ENCODE measurements at regions not wholly inside any gene's neighbourhood (a gene's known extent, or its start where the extent isn't known, plus 50 kb on each side); places are given as distances from the start of the nearest gene placed in this dataset.

DNA sequence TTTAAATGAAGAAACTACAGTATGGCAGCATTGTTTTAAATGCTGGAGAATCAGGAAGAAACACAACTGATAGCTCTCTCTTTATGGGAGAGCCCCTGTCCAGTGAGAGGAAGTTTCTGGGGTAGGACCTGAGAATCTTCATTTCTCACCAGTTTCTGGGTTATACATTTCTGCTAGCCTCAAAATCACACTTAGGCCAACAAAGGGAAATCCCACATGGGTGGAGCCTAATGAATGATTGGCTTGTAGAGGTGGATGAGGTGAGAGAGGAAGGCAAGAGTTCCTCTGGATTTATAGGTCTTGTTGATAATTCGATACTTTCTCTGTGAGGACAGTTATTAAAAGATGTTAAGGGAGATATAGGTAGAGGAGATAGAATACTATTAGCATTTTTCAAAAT is 1397.3 kb upstream of the TENM4 start:
- intact Hi-C loops (cut with DNase I), result no loop called here
- DNase-seq, result no peak
- Histone ChIP-seq H3K4me1 (no peaks in the 10 kb centered on the region), H3K27ac (no peak overlapping the region), H3K4me3 (no peak overlapping the region), H3K27me3 (ENCODE audit: low read depth) (no peaks in the 10 kb centered on the region), H3K9me3 (no peaks in the 10 kb centered on the region), H3K36me3 (no peaks in the 10 kb centered on the region)
- TF ChIP-seq, protein P1, sequence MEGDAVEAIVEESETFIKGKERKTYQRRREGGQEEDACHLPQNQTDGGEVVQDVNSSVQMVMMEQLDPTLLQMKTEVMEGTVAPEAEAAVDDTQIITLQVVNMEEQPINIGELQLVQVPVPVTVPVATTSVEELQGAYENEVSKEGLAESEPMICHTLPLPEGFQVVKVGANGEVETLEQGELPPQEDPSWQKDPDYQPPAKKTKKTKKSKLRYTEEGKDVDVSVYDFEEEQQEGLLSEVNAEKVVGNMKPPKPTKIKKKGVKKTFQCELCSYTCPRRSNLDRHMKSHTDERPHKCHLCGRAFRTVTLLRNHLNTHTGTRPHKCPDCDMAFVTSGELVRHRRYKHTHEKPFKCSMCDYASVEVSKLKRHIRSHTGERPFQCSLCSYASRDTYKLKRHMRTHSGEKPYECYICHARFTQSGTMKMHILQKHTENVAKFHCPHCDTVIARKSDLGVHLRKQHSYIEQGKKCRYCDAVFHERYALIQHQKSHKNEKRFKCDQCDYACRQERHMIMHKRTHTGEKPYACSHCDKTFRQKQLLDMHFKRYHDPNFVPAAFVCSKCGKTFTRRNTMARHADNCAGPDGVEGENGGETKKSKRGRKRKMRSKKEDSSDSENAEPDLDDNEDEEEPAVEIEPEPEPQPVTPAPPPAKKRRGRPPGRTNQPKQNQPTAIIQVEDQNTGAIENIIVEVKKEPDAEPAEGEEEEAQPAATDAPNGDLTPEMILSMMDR (IDR thresholded peaks at IDR 0.05), result no peak
- no peak for ATAC-seq

DNA sequence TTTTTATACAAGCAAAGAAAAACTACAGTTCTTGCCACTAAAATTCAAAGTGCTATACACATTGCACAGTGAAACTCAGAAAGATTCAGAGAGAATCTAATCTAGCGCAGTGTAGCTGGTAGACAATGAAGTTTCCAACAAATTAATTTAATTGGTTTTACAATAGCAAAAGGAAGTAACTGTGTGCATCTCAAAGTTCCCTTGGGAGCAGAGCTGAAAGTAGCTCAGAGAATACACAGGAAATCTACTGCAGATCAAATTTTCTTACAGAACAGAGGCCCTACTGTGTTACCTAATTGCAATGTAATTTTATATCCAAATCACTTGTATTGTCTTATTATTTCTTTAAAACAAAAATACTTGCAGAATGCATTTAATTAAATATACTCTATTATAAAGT is 1396.2 kb upstream of the TENM4 start:
- H3K27ac ChIP-seq, result no peak overlapping the region
- no peaks in the 10 kb centered on the region for H3K27me3 ChIP-seq (ENCODE audit: low read depth)
- no peaks in the 10 kb centered on the region for H3K36me3 ChIP-seq
- intact Hi-C loops (cut with DNase I), result no loop called here
- ATAC-seq, result no peak
- TF ChIP-seq, protein P1 (IDR thresholded peaks at IDR 0.05), result no peak
- no peaks in the 10 kb centered on the region for H3K4me1 ChIP-seq
- DNase-seq, result no peak
- H3K9me3 ChIP-seq, result no peaks in the 10 kb centered on the region
- H3K4me3 ChIP-seq, result no peak overlapping the region

DNA sequence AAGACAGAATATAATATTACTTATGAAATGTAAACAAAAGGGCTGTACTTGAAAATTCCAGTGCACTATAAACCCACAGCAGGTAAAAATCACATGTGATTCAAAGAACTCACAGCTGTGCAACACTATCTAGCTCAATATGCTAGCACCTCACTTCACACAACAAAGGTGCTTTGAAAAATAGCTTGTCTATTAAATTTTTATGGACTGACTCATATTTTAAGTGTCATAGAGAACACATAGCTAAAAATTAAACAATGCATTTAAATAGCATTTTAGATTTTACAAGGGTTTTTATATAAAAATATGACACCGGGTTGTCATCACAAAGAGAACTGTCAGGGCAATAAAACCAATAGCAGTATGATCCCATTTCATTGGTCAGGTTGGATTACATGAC is 1390.5 kb upstream of the TENM4 start:
- DNase-seq (no peak), ATAC-seq (no peak)
- Histone ChIP-seq H3K9me3 (no peaks in the 10 kb centered on the region), H3K4me1 (no peaks in the 10 kb centered on the region), H3K4me3 (no peak overlapping the region), H3K27ac (no peak overlapping the region), H3K27me3 (ENCODE audit: low read depth) (no peaks in the 10 kb centered on the region), H3K36me3 (no peaks in the 10 kb centered on the region)
- intact Hi-C loops (cut with DNase I), result no loop called here
- TF ChIP-seq, protein P1 (IDR thresholded peaks at IDR 0.05), result no peak

DNA sequence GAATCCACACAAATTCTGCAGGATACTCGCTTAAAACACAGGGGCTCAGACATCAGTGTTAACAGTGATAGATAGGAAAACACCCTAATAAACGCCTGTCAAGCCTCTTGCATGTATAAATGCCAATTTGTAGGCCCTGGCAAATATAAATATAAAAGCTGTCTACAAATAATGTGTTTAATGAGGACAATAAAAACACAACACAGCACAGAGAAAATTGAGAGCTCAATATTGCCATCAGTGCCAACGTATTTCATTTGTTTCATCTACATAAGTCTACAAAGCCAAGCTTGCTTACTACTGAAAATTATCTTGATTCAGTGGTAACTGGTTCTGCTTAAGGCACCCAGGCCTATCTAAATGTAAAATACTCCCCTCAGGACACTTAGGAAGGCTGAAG is 1387.0 kb upstream of the TENM4 start:
- DNase-seq (no peak), ATAC-seq (no peak)
- intact Hi-C loops (cut with DNase I), result no loop called here
- Histone ChIP-seq H3K4me1 (no peaks in the 10 kb centered on the region), H3K9me3 (no peaks in the 10 kb centered on the region), H3K4me3 (no peak overlapping the region), H3K27ac (no peak overlapping the region), H3K27me3 (ENCODE audit: low read depth) (no peaks in the 10 kb centered on the region), H3K36me3 (no peaks in the 10 kb centered on the region)
- TF ChIP-seq, protein P1 (IDR thresholded peaks at IDR 0.05), result no peak

DNA sequence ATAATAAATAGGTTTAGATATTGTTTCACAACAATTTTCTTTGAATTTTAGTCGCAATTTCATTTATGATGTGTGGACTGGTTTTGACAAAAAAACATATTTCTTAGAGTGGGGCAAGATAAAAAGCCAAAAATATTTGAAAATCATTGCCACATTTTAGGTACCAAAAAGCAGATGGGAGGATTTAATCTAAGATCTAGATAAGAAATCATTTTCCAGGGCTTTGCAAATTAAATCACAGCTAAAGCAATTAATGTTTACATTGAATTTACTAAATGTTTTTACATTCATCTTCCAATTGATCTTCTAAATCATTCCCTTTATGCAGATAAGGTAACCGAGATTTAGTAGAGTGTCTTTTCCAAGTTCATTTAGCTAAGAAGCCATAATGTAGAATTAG is 1386.0 kb upstream of the TENM4 start:
- intact Hi-C loops (cut with DNase I), result no loop called here
- H3K36me3 ChIP-seq, result no peaks in the 10 kb centered on the region
- ATAC-seq (no peak), DNase-seq (no peak)
- H3K27ac ChIP-seq, result no peak overlapping the region
- H3K4me1 ChIP-seq, result no peaks in the 10 kb centered on the region
- TF ChIP-seq, protein P1 (IDR thresholded peaks at IDR 0.05), result no peak
- H3K4me3 ChIP-seq, result no peak overlapping the region
- no peaks in the 10 kb centered on the region for H3K9me3 ChIP-seq
- no peaks in the 10 kb centered on the region for H3K27me3 ChIP-seq (ENCODE audit: low read depth)

DNA sequence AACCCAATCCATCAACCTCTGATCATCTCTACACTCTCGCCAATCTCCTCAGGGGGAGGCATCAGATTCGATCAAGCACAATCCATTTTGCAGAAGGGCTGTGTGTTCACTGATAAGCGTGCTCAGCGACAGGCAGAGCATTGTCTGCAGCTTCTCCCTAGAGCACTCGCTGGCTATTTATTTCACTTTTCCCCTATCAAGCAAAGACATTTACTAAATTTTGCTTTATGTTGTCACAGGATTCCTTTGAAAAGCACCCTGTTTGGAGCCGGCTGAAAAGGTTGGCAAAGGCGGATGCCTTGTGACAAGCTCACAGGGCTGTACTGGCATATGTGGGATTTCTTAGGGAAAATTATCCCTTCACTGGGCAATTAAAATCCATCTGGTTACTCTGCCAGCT is 1381.5 kb upstream of the TENM4 start:
- no peak overlapping the region for H3K27ac ChIP-seq
- H3K36me3 ChIP-seq, result no peaks in the 10 kb centered on the region
- H3K4me1 ChIP-seq, result no peaks in the 10 kb centered on the region
- no peak for DNase-seq
- H3K27me3 ChIP-seq (ENCODE audit: low read depth), result no peaks in the 10 kb centered on the region
- ATAC-seq, result no peak
- intact Hi-C loops (cut with DNase I), result no loop called here
- TF ChIP-seq, protein P1 (IDR thresholded peaks at IDR 0.05), result no peak
- H3K9me3 ChIP-seq, result no peaks in the 10 kb centered on the region
- H3K4me3 ChIP-seq, result no peak overlapping the region

Measured in lower lobe of right lung (tissue), 2 donors.